GM18867 (cell line): ENCODE measurements at regions not wholly inside any gene's neighbourhood (a gene's known extent, or its start where the extent isn't known, plus 50 kb on each side); places are given as distances from the start of the nearest gene placed in this dataset.
"Not testable (repeated sequence)": the region's sequence is repeated elsewhere in the genome, so short reads cannot be mapped to it uniquely, and the experiment has no call there.

Experiments
- ATAC-seq: cut with Tn5 transposase; IDR thresholded peaks from one replicate; pipeline ENCODE4 v1.9.1; 2021; ENCODE audit warnings: mild to moderate bottlenecking, moderate library complexity; ENCODE audit not compliant: unreplicated experiment

DNA sequence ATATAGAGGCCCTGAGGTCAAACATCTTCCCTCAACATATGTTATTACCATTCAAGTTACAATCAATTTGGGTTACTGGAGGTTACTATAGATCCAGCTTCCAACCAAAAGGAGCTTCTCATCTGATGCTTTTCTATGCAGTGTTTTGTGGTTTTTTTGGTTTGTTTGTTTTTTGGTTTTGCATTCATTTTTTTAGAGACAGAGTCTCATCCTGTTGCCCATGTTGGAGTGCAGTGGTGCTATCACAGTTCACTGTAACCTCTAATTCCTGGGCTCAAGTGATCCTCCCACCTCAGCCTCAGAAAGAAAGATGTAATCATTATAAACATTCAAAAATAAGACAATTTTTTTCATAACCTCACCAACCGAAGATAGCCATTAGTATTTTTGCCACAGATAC lies 124.4 kb upstream of the JARID2 start:
- no peak for ATAC-seq

DNA sequence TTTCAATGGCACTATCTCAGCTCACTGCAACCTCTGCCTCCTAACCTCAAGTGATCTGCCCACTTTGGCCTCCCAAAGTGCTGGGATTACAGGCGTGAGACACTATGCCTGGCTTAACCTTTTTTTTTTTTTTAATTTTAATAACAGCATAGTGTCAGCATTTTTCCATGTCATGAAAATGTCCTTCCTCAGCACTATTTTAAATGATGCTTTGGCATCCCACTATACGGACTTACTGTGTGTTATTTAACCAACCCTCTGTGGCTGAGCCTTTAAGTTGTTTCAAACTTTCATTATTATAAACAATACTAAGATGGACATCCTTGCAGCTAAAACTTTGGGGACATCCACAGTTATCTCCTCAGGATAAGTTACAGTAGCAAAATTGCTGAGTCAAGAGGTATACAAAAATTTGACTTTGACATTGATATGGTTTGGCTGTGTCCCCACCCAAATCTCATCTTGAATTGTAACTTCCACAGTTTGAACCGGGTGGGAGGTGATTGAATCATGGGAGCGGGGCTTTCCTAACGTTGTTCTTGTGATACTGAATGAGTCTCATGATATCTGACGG lies 123.8 kb upstream of the JARID2 start:
- no peak for ATAC-seq

- ATAC-seq = no peak
These were observed 116.0 kb upstream of the JARID2 start for GRCh38 chr6:15129887-15130286.

- ATAC-seq = no peak
These were observed 114.6 kb upstream of the JARID2 start for GRCh38 chr6:15131234-15131633.

DNA sequence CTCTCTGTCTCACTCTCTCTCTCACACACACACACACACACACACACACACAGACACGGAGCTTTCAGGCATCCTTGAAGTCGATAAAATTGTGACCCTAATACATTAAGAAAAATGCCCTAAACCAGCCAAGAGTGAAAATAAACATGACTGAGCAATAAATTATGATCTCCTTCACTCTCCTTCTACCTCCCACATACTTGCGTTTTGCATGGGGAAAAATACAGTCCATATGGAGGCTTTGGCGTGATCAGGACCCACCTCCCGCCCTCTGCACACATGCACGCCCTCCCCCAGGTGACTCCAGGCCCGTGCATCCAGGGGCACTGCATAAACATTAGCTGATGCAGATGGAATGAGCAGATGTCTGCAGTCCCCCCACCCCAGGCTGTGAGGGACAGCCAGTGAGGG lies 114.2 kb upstream of the JARID2 start:
- no peak for ATAC-seq

- ATAC-seq = no peak
These were observed 113.7 kb upstream of the JARID2 start for GRCh38 chr6:15132167-15132566.

DNA sequence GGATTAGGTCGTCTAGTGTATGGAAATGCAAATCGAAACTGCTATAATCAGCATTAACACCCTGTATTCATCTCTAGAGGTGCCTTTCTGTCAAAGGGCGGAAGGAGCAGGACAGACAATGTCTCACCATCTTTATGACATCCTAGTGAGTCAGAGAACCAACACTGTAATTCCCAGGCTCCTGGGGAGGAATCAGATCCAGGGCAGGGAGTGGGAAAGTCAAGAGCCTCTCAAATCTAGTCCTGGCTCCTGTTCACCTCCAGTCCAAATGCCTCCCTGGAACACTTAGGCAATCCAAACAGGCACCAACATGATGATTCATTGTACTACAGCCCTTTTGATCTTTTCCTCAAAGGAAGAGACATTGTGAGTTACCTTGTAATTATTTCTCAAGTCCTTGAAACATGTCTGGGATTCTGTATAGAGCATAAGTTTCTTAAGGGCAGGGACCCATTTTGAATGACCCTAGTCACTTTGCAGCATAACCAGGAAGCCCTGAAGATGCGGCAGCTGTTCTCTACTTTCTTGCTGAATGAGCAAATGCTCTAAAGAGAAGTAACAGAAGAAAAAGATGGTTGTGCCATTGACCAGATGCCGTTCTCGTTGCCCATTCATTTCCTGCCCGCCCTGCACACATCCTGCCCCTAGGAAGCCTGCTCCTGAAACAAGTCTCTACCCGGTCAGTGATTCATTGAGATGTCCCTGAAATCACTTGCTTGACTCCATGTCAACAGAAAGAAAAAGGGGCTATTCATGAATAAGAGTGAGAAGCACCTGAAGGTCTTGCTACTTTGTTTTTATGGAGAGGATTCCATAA lies 112.8 kb upstream of the JARID2 start:
- ATAC-seq = no peak

GRCh38 chr6:15137086-15137485 lies 108.8 kb upstream of the JARID2 start:
- no peak for ATAC-seq

DNA sequence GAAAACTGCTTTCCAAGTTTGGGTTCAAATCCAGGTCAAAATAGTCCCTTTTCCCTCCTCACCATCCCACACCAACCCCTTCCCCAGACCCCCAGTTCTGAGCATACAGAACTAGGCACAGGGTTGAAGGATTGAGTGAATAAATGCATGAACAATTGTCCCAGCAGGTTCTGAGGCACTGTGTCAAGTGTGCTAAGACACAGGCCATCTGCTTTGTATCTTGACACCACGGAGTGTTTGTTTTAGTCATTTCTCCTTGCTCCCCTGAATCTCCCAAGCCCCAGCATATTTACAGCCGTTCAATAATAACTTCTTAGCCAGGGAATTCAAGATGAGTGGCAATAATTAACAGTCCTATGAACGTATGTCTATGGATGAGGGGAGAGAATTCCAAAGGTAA lies 102.8 kb upstream of the JARID2 start:
- no peak for ATAC-seq

DNA sequence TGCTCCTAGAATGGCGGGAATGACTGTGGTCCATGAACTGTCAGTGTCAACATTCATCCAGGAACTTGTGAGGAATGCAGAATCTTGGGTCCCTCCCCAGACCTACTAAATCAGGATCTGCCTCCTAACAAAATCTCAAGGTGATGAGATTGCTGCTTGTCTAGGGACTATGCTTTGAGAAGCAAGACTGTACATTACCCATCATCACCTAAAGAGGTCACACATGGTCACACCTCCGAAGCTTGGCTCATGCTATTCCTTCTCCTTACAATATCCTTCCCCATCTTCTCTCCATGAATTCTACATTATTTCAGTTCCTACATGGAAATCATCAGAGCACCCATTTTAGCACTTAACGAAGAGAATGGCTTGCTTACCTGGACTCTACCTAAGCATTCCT lies 102.3 kb upstream of the JARID2 start:
- no peak for ATAC-seq

GRCh38 chr6:15145821-15146220 lies 100.0 kb upstream of the JARID2 start:
- ATAC-seq = no peak

DNA sequence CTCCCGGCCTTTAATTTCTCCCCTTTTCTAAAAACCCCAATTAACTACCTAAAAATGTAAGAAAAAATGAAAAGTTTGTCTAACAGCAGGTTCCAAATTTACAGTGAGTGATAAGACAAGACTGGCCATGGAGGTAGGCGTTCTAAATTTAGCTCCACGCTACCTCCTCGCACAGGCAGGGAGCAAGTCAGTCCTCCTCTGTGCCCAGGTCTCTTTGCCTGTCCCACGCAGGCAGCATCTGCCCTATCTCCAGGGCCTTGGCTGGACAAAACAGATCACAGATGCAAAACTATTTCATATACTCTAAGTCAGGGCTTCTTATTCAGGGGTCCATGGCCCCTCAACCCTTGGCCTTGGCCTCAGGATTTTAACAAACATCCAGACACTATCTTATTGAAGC lies 98.0 kb upstream of the JARID2 start:
- no peak for ATAC-seq

DNA sequence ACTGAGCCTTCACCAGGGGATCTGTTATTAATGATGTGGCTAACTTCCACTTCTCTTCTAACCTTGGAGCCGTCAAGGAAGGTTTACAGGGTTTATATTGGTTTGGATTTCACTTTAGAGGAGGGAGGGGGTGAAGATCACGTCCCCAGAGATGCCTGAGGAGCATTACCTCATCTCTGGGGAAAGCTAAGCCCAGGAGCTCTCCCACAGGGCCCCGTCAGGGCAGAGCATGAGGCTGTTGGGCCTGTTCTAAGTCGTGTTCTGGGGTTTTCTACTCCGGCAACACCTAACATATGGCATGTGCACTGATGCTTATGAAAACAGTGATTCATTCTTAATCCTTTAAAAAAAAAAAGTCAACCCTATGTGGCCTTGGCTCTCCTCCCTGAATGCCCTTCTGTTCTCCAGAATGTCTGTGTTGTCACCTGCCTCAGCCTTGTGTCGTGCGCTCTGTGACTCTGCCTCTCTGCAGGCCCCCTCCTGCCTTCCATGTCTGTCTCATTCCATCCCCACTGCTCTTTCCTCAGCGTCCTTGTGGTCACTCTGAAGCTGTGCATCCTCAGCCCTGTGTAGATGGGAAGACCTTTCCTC lies 97.4 kb upstream of the JARID2 start:
- no peak for ATAC-seq

GRCh38 chr6:15150207-15150606 lies 95.7 kb upstream of the JARID2 start:
- ATAC-seq = no peak

DNA sequence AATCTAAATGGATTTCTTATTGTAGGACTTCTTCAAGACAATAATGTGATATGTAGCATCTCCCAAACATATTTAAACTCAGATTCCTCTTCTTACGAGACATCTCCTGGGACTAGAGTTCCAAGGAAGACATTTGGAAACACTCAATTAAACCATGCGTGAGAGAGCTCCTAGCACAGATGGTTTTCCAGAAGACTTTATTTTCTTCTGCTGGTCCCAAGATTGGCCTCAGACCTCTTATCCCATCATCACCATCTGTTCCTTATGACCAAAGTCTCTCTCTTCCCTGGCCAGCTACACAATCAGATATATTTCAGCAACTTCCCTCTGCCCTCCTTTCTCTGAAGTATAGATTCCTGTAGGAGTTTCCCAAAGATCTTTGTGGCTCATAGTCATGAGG lies 93.2 kb upstream of the JARID2 start:
- ATAC-seq = no peak

GRCh38 chr6:15153191-15153590 lies 92.7 kb upstream of the JARID2 start:
- no peak for ATAC-seq

- no peak for ATAC-seq
These were observed 88.4 kb upstream of the JARID2 start for GRCh38 chr6:15157479-15157878.

DNA sequence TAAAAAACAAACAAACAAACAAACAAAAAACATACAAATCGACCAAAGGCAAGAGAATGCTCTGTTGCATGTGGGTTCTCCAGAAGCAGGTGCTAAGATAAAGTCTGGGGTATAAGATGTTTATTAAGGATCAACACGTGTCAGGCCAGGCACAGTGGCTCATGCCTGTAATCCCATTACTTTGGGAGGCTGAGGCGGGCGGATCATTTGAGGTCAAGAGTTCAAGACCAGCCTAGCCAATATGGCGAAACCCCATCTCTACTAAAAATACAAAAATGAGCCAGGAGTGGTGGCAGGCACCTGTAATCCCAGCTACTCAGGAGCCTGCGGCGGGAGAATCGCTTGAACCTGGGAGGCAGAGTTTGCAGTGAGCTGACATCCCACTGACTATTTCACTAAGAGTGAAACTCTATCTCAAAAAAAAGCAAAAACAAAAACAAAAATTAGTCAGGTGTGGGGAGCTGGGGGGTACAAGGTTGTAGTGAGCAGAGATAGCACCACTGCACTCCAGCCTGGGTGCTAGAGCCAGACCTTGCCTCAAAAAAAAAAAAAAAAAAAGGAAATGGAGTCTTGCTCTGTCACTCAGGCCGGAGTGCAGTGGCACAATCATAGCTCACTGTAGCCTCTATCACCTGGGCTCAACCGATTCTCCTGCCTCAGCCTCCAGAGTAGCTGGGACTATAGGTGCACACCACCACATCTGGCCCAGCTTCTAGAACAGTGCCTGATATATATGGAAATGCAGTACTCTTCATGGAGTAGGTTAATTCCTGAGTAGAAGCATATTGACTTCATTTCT lies 86.8 kb upstream of the JARID2 start:
- no peak for ATAC-seq

DNA sequence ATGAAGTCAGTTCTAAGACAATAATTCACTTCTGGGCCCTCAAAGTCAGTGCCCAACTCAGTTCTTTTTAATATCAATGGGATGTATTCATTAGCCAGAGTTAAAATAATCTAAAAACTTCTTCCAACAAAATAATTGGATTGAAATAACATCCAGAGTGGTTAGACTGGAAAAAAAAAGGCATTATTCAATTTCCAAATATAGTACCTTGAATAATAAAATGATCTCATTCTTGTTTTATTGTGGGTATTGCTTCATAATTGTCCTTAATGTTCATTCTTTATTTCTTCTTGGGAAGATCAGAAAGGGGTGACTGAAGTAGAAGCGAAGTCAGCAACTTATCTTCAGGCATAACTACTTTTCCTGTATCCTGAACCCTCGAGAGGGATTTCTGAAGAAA lies 85.1 kb upstream of the JARID2 start:
- no peak for ATAC-seq

DNA sequence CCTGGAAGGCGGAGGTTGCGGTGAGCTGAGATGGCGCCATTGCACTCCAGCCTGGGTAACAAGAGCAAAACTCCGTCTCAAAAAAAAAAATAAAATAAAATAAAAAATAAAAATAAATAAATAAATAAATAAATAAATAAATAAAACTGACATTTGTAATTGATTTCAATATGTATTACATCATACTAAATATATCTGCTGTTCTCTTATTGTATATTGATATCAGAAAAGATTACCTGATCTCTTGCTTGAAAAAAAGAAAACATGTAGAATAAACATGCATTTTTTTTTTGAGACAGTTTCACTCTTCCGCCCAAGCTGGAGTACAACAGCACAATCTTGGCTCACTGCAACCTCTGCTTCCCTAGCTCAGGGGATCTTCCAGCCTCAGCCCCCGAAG lies 81.0 kb upstream of the JARID2 start:
- ATAC-seq = not testable (repeated sequence)

GRCh38 chr6:15166121-15166520 lies 79.7 kb upstream of the JARID2 start:
- no peak for ATAC-seq

- ATAC-seq = no peak
These were observed 75.7 kb upstream of the JARID2 start for GRCh38 chr6:15170126-15170525.
